CD4-positive, alpha-beta T cell (primary cell): ENCODE measurements at regions not wholly inside any gene's neighbourhood (a gene's known extent, or its start where the extent isn't known, plus 50 kb on each side); places are given as distances from the start of the nearest gene placed in this dataset.

ENCODE experiments used
- ATAC-seq: fragments of 200-7000 bp; cut with Tn5 transposase; one replicate; pipeline ENCODE4 v1.10.0; 2022; ENCODE audit warnings: mild to moderate bottlenecking; ENCODE audit not compliant: poor library complexity
- CTCF ChIA-PET: fragments of 350-600 bp; sonication (Branson Sonifier 250); formaldehyde crosslinking; loops from one replicate; lab custom pipeline; 2021; ENCODE audit warnings: antibody characterized with exemption, inconsistent platforms; lab: Charles Lee
- POLR2A ChIA-PET: fragments of 350-600 bp; sonication (Branson Sonifier 250); formaldehyde crosslinking; loops from one replicate; lab custom pipeline; 2021; ENCODE audit warnings: antibody characterized with exemption, inconsistent platforms; lab: Charles Lee
- DNase-seq, 14 experiments: peaks; one replicate each; pipeline ENCODE4 v3.0.0-alpha.2; 2013 to 2020; ENCODE audit warnings: mixed read lengths in 2 of 14
- H3K27ac ChIP-seq, 2 donors: one replicate each; pipeline versions ENCODE4 v1.5.1 to v1.7.0; 2013; ENCODE audit warnings: low read length in 2 of 2, low read depth in 1 of 2, mild to moderate bottlenecking in 1 of 2
- H3K27me3 ChIP-seq, 2 experiments: 1 replicate in 1 of 2; 2 replicates in 1 of 2; pipeline versions ENCODE4 v1.6.1 to v1.7.0; 2013; ENCODE audit warnings: low read length in 2 of 2, control low read depth in 1 of 2, mild to moderate bottlenecking in 1 of 2, moderate library complexity in 1 of 2; ENCODE audit not compliant: insufficient read depth in 2 of 2, control insufficient read depth in 1 of 2
- H3K36me3 ChIP-seq: one replicate; pipeline ENCODE4 v1.6.1; 2013; ENCODE audit warnings: low read length, control low read depth; ENCODE audit not compliant: insufficient read depth
- H3K4me1 ChIP-seq: one replicate; pipeline ENCODE4 v1.6.1; 2013; ENCODE audit warnings: low read length, control low read depth; ENCODE audit not compliant: insufficient read depth
- H3K4me3 ChIP-seq: one replicate; pipeline ENCODE4 v1.5.1; 2013; ENCODE audit warnings: mild to moderate bottlenecking, low read length, moderate library complexity
- H3K9me3 ChIP-seq, 2 experiments: 1 replicate in 1 of 2; 2 replicates in 1 of 2; pipeline versions ENCODE4 v1.6.1 to v1.7.0; 2013; ENCODE audit warnings: low read length in 2 of 2, mild to moderate bottlenecking in 2 of 2, control low read depth in 1 of 2, moderate library complexity in 1 of 2; ENCODE audit not compliant: control insufficient read depth in 1 of 2, insufficient read depth in 1 of 2
- H3K27ac Mint-ChIP-seq: one replicate; pipeline ENCODE4 v1.8.0; 2020; ENCODE audit warnings: mixed read lengths
- H3K27me3 Mint-ChIP-seq: one replicate; pipeline ENCODE4 v1.8.0; 2021; ENCODE audit warnings: mixed read lengths
- H3K36me3 Mint-ChIP-seq: one replicate; pipeline ENCODE4 v1.8.0; 2021; ENCODE audit warnings: low read depth, mixed read lengths
- H3K4me1 Mint-ChIP-seq: one replicate; pipeline ENCODE4 v1.8.0; 2021; ENCODE audit warnings: low read depth, mixed read lengths
- H3K4me3 Mint-ChIP-seq: one replicate; pipeline ENCODE4 v1.8.0; 2020; ENCODE audit warnings: mild to moderate bottlenecking, mixed read lengths
- H3K9me3 Mint-ChIP-seq: one replicate; pipeline ENCODE4 v1.8.0; 2020; ENCODE audit warnings: mixed read lengths
- intact Hi-C, 2 experiments: fragments of 100-400 bp; cut with DNase I in 1 of 2; cut with micrococcal nuclease in 1 of 2; formaldehyde crosslinking; loops; one replicate each; pipeline versions ENCODE4 v1.15.1 to v1.9.0; 2023 to 2025; cut with DNase I, micrococcal nuclease
- TF ChIP-seq, protein P1 (sequence below): fragments of 200-600 bp; IDR thresholded peaks from one replicate; pipeline ENCODE4 v1.8.0; 2022; ENCODE audit warnings: antibody characterized with exemption, mild to moderate bottlenecking

DNA sequence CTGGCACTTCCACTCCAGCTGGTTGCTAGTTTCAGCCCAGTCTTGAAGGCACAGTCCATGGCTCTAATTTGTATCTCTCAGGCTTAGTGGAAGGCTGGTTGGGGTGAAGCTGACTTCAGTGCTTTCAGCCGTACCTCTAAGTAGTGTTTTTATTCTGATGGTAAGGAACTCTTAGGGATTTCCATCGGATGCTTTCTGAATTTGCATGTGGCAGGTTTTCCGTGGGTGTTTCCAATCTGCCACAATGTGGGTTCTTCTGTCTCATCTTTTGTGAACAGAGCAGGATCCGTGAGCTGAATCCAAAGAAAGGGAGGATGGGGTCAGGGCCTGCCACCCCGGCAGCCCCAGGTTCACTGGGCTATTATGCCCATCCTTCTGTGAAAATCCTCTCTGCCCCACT is 607.9 kb upstream of the MKI67 start:
- intact Hi-C loops, result no loop called here
- no peaks in the 10 kb centered on the region for H3K36me3 Mint-ChIP-seq
- ChIA-PET CTCF (no interaction called here), POLR2A (no interaction called here)
- no peaks in the 10 kb centered on the region for H3K9me3 ChIP-seq
- H3K36me3 ChIP-seq, result no peaks in the 10 kb centered on the region
- TF ChIP-seq, protein P1, sequence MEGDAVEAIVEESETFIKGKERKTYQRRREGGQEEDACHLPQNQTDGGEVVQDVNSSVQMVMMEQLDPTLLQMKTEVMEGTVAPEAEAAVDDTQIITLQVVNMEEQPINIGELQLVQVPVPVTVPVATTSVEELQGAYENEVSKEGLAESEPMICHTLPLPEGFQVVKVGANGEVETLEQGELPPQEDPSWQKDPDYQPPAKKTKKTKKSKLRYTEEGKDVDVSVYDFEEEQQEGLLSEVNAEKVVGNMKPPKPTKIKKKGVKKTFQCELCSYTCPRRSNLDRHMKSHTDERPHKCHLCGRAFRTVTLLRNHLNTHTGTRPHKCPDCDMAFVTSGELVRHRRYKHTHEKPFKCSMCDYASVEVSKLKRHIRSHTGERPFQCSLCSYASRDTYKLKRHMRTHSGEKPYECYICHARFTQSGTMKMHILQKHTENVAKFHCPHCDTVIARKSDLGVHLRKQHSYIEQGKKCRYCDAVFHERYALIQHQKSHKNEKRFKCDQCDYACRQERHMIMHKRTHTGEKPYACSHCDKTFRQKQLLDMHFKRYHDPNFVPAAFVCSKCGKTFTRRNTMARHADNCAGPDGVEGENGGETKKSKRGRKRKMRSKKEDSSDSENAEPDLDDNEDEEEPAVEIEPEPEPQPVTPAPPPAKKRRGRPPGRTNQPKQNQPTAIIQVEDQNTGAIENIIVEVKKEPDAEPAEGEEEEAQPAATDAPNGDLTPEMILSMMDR, result no peak
- DNase-seq, result no peak
- H3K4me3 ChIP-seq, result no peak overlapping the region
- H3K4me3 Mint-ChIP-seq, result no peak overlapping the region
- no peaks in the 10 kb centered on the region for H3K27me3 Mint-ChIP-seq
- no peaks in the 10 kb centered on the region for H3K4me1 ChIP-seq
- ATAC-seq, result no peak
- no peaks in the 10 kb centered on the region for H3K27me3 ChIP-seq
- no peaks in the 10 kb centered on the region for H3K4me1 Mint-ChIP-seq
- no peak overlapping the region for H3K27ac ChIP-seq
- no peaks in the 10 kb centered on the region for H3K9me3 Mint-ChIP-seq
- H3K27ac Mint-ChIP-seq, result no peak overlapping the region

DNA sequence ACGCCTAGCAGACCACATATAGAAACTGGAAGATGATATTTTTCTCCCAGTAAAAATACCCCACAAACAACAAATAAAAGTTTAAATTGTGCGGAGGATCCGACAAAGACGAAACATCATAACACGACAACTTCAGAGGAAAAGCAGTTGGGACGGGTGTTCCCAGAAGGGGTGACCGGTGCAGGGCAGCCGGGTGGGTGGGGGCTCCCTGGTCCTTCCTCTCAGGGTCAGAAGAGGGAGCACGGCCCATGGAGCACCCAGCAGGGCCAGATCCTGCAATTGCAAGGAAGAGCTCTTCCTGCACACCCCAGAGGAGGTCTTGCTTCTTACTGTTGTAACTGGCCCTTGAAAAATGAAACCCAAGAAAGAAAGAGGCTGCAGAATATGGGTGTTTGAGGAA is 608.5 kb upstream of the MKI67 start:
- no peaks in the 10 kb centered on the region for H3K4me1 ChIP-seq
- CTCF ChIA-PET, result no interaction called here
- no peaks in the 10 kb centered on the region for H3K36me3 ChIP-seq
- Mint-ChIP-seq H3K27me3 (no peaks in the 10 kb centered on the region), H3K4me3 (no peak overlapping the region), H3K9me3 (no peaks in the 10 kb centered on the region), H3K27ac (no peak overlapping the region), H3K36me3 (no peaks in the 10 kb centered on the region), H3K4me1 (no peaks in the 10 kb centered on the region)
- intact Hi-C loops, result no loop called here
- POLR2A ChIA-PET, result no interaction called here
- H3K27me3 ChIP-seq, result no peaks in the 10 kb centered on the region
- no peaks in the 10 kb centered on the region for H3K9me3 ChIP-seq
- ATAC-seq (no peak), DNase-seq (no peak)
- no peak overlapping the region for H3K4me3 ChIP-seq
- no peak overlapping the region for H3K27ac ChIP-seq
- TF ChIP-seq, protein P1, result no peak

DNA sequence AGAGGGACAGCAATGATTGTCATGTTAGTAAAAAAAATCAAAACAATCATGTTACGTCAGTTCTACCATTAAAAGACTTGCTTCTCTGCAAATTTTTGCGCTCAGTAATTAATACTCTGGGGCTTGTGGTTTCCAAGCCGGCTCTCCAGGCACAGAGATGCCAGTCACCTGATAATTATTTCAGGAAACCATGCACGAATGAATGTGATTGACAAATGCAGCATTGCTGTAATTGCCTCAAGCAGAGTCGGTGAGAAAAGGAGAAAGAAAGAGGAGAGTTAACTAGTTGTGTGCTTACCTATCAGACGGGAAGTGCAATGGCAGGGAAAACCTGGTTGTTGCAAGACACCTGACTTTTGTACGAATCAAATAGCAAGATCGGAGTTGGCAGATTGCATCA is 609.8 kb upstream of the MKI67 start:
- Histone ChIP-seq H3K9me3 (no peaks in the 10 kb centered on the region), H3K4me1 (no peaks in the 10 kb centered on the region), H3K27ac (no peak overlapping the region), H3K27me3 (no peaks in the 10 kb centered on the region), H3K36me3 (no peaks in the 10 kb centered on the region), H3K4me3 (no peak overlapping the region)
- DNase-seq (no peak), ATAC-seq (no peak)
- H3K9me3 Mint-ChIP-seq, result no peaks in the 10 kb centered on the region
- H3K27ac Mint-ChIP-seq, result no peak overlapping the region
- no peaks in the 10 kb centered on the region for H3K36me3 Mint-ChIP-seq
- TF ChIP-seq, protein P1, result no peak
- no peak overlapping the region for H3K4me3 Mint-ChIP-seq
- H3K4me1 Mint-ChIP-seq, result no peaks in the 10 kb centered on the region
- ChIA-PET POLR2A (no interaction called here), CTCF (no interaction called here)
- intact Hi-C loops, result no loop called here
- H3K27me3 Mint-ChIP-seq, result no peaks in the 10 kb centered on the region
